HL-60 (cell line): ENCODE measurements at regions not wholly inside any gene's neighbourhood (a gene's known extent, or its start where the extent isn't known, plus 50 kb on each side); places are given as distances from the start of the nearest gene placed in this dataset.

Source experiments
- GABPA ChIP-seq: IDR thresholded peaks from 2 replicates; pipeline ENCODE4 v1.6.1; 2012; ENCODE audit warnings: low read depth
- POLR2AphosphoS5 ChIP-seq: IDR thresholded peaks from 2 replicates; pipeline ENCODE4 v1.6.1; 2012; ENCODE audit warnings: low read depth
- TF ChIP-seq, protein P1 (sequence below): IDR thresholded peaks from 2 replicates; pipeline ENCODE4 v1.6.1; 2012; ENCODE audit warnings: low read depth; ENCODE audit not compliant: insufficient replicate concordance
- TF ChIP-seq, protein P2 (sequence below): IDR thresholded peaks from one replicate; pipeline ENCODE4 v1.5.1; 2011; ENCODE audit warnings: low read length, control low read depth, inconsistent platforms; ENCODE audit not compliant: insufficient read depth

DNA sequence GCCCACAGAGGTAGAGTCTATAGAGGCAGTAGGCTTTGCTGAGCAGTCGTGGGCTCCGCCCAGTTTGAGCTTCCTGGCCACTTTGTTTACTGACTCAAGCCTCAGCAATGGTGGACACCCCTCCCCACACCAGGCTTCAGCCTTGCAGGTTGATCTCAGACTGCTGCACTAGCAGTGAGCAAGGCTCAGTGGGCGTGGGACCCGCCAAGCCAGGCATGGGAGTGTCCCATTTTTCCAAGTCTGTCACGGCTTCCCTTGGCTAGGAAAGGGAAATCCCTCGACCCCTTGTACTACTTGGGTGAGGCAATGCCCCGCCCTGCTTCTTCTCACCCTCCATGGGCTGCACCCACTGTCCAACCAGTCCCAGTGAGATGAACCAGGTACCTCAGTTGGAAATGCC, 135.3 kb upstream of the NT5E start:
- no peak for TF ChIP-seq POLR2AphosphoS5
- TF ChIP-seq, protein P1, sequence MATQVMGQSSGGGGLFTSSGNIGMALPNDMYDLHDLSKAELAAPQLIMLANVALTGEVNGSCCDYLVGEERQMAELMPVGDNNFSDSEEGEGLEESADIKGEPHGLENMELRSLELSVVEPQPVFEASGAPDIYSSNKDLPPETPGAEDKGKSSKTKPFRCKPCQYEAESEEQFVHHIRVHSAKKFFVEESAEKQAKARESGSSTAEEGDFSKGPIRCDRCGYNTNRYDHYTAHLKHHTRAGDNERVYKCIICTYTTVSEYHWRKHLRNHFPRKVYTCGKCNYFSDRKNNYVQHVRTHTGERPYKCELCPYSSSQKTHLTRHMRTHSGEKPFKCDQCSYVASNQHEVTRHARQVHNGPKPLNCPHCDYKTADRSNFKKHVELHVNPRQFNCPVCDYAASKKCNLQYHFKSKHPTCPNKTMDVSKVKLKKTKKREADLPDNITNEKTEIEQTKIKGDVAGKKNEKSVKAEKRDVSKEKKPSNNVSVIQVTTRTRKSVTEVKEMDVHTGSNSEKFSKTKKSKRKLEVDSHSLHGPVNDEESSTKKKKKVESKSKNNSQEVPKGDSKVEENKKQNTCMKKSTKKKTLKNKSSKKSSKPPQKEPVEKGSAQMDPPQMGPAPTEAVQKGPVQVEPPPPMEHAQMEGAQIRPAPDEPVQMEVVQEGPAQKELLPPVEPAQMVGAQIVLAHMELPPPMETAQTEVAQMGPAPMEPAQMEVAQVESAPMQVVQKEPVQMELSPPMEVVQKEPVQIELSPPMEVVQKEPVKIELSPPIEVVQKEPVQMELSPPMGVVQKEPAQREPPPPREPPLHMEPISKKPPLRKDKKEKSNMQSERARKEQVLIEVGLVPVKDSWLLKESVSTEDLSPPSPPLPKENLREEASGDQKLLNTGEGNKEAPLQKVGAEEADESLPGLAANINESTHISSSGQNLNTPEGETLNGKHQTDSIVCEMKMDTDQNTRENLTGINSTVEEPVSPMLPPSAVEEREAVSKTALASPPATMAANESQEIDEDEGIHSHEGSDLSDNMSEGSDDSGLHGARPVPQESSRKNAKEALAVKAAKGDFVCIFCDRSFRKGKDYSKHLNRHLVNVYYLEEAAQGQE: no peak
- TF ChIP-seq, protein P2, sequence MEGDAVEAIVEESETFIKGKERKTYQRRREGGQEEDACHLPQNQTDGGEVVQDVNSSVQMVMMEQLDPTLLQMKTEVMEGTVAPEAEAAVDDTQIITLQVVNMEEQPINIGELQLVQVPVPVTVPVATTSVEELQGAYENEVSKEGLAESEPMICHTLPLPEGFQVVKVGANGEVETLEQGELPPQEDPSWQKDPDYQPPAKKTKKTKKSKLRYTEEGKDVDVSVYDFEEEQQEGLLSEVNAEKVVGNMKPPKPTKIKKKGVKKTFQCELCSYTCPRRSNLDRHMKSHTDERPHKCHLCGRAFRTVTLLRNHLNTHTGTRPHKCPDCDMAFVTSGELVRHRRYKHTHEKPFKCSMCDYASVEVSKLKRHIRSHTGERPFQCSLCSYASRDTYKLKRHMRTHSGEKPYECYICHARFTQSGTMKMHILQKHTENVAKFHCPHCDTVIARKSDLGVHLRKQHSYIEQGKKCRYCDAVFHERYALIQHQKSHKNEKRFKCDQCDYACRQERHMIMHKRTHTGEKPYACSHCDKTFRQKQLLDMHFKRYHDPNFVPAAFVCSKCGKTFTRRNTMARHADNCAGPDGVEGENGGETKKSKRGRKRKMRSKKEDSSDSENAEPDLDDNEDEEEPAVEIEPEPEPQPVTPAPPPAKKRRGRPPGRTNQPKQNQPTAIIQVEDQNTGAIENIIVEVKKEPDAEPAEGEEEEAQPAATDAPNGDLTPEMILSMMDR: no peak
- TF ChIP-seq GABPA: no peak
